ENCODE measurements at regions not wholly inside any gene's neighbourhood (a gene's known extent, or its start where the extent isn't known, plus 50 kb on each side); places are given as distances from the start of the nearest gene placed in this dataset.

DNA sequence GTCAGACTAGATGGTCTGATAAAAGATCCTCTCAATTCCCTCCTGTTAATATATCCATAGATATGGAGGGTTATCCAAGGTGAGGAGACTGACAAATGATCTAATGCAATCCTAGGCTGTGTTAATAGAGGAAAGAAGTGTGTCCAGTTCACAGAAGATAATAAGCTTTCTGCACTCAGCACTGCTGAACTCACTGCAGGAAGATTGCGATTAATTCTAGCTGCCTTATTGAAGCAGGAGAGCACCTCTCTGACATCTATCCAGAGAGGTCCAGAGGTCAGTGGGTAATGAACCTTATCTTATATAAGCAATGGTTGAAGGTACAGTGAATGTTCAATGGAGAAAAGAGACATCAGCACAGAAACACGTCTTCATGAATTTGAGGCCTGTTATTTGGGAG lies 75.9 kb upstream of the SLC10A2 start:
- no peak overlapping the region for H4K8ac ChIP-seq (ENCODE audit: low read depth in 2 of 2, low read length in 2 of 2)
- no peak overlapping the region for H3K4ac ChIP-seq (ENCODE audit: low read depth, low read length)
- ATAC-seq (ENCODE audit: low read depth) (no peak), DNase-seq (no peak)
- H2BK5ac ChIP-seq (ENCODE audit: low read depth, low read length, poor library complexity, severe bottlenecking): no peak overlapping the region
- no peak overlapping the region for H3K9ac ChIP-seq (ENCODE audit: low read depth, low read length)
- H3K9me3 ChIP-seq (ENCODE audit: control insufficient read depth, insufficient read depth, low read length): peaks cover 11% of the 10 kb centered on the region
- no peaks in the 10 kb centered on the region for H4K20me1 ChIP-seq (ENCODE audit: insufficient read depth, low read length)
- CTCF ChIA-PET: no interaction called here
- H3K56ac ChIP-seq (ENCODE audit: extremely low read depth, insufficient read depth, low read length): no peak overlapping the region
- POLR2A ChIA-PET (ENCODE audit: unreplicated experiment): no interaction called here
- no peak overlapping the region for H2BK20ac ChIP-seq (ENCODE audit: low read depth, low read length)
- H2AK5ac ChIP-seq (ENCODE audit: low read depth, low read length): no peak overlapping the region
- no peak overlapping the region for H2AK9ac ChIP-seq (replicated peaks; ENCODE audit: low read depth, low read length, poor library complexity)
- TF ChIP-seq SMC3 (IDR thresholded peaks at IDR 0.05; ENCODE audit: low read depth, low read length) (no peak), USF2 (IDR thresholded peaks at IDR 0.05; ENCODE audit: low read depth, low read length) (no peak), POLR2A (IDR thresholded peaks at IDR 0.05; ENCODE audit: low read depth, low read length) (no peak), NFE2L2 (IDR thresholded peaks at IDR 0.05; ENCODE audit: low read depth, low read length) (no peak), MXI1 (IDR thresholded peaks at IDR 0.05; ENCODE audit: borderline replicate concordance, low read depth, low read length) (no peak), RFX5 (IDR thresholded peaks at IDR 0.05; ENCODE audit: low read depth, low read length) (no peak)
- TF ChIP-seq, protein P1, sequence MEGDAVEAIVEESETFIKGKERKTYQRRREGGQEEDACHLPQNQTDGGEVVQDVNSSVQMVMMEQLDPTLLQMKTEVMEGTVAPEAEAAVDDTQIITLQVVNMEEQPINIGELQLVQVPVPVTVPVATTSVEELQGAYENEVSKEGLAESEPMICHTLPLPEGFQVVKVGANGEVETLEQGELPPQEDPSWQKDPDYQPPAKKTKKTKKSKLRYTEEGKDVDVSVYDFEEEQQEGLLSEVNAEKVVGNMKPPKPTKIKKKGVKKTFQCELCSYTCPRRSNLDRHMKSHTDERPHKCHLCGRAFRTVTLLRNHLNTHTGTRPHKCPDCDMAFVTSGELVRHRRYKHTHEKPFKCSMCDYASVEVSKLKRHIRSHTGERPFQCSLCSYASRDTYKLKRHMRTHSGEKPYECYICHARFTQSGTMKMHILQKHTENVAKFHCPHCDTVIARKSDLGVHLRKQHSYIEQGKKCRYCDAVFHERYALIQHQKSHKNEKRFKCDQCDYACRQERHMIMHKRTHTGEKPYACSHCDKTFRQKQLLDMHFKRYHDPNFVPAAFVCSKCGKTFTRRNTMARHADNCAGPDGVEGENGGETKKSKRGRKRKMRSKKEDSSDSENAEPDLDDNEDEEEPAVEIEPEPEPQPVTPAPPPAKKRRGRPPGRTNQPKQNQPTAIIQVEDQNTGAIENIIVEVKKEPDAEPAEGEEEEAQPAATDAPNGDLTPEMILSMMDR (conservative IDR thresholded peaks at IDR 0.05; ENCODE audit: low read depth, low read length): no peak
- H3K4me1 ChIP-seq (ENCODE audit: control insufficient read depth, insufficient read depth, low read length): no peaks in the 10 kb centered on the region
- in situ Hi-C loops (cut with MboI; ENCODE audit: low sequenced_read_pairs) (no loop called here), intact Hi-C loops (cut with micrococcal nuclease) (no loop called here), dilution Hi-C loops (cut with HindIII; ENCODE audit: low sequenced_read_pairs, unreplicated experiment) (no loop called here)
- no peak overlapping the region for H4K91ac ChIP-seq (ENCODE audit: insufficient read depth, low read depth, low read length)
- no peaks in the 10 kb centered on the region for H3K36me3 ChIP-seq (ENCODE audit: control insufficient read depth, insufficient read depth, low read length)
- no peaks in the 10 kb centered on the region for H3K27me3 ChIP-seq (ENCODE audit: control insufficient read depth, insufficient read depth, low read length)
- H3K23ac ChIP-seq (ENCODE audit: low read depth, low read length): no peak overlapping the region
- H3K18ac ChIP-seq (ENCODE audit: low read depth, low read length): no peak overlapping the region
- no peak overlapping the region for H2BK120ac ChIP-seq (ENCODE audit: low read depth, low read length)
- H3K4me2 ChIP-seq (ENCODE audit: low read depth, low read length): no peak overlapping the region
- no peak overlapping the region for H3K27ac ChIP-seq (ENCODE audit: insufficient read depth, low read length)
- H2AFZ ChIP-seq (replicated peaks; ENCODE audit: low read length, poor library complexity): no peak overlapping the region
- no peaks in the 10 kb centered on the region for H3K9me1 ChIP-seq (ENCODE audit: insufficient read depth, low read length)
- no peak overlapping the region for H3K14ac ChIP-seq (replicated peaks; ENCODE audit: low read depth, low read length)
- no peak overlapping the region for H2BK15ac ChIP-seq (ENCODE audit: low read depth, low read length)
- no peak overlapping the region for H3K4me3 ChIP-seq (ENCODE audit: insufficient read depth, low read depth, low read length)
- no CpG with 5 or more reads among the region's 2 CpGs for WGBS, 2 experiments (ENCODE audit: extremely low coverage in 2 of 2, insufficient read length in 1 of 2)
- BruUV-seq (replicated peaks): no TSS peak
- H4K5ac ChIP-seq (ENCODE audit: low read depth, low read length): no peak overlapping the region
- H3K79me1 ChIP-seq (ENCODE audit: low read depth in 1 of 2, low read length in 2 of 2): no peaks in the 10 kb centered on the region

All from IMR-90 (cell line).